ENCODE measurements at regions not wholly inside any gene's neighbourhood (a gene's known extent, or its start where the extent isn't known, plus 50 kb on each side); places are given as distances from the start of the nearest gene placed in this dataset.
"Not testable (repeated sequence)": the region's sequence is repeated elsewhere in the genome, so short reads cannot be mapped to it uniquely, and the experiment has no call there.

DNA sequence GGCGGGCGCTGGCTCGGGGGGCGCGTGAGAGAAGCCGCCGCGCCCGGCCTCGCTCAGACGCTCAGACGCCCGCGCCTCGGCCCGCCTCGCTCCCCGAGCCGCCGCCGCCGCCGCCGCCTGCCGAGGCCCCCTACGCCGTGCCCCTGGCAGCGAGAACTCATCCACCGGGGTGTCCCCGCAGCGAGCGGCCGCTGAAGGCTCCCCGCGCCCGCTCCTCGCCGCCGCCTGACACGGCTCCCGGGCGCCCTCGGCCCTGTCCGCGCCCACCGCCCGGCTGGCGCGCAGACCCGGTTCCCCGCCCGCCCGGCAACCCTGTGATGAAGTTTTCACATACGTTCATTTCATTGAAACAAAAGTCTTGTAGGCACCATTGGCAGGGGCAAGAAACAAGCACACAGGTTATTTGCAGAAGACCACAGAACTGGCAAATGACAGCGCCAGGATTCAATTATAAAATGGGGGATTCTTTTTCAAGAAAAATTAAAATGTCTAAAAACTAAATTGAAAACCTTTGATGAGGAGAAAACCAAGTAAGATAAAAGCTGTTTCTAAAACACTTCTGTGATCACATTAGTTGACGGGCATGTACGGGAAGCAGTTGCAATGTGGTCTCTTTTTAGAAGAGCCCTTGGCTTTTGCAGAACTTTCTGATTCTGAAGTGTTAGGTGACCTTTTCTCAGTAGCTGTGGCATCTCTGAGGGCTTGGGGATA is 50.5 kb upstream of the TUBA3D start:
- in situ Hi-C loops (cut with MboI; ENCODE audit: low pct_ligation_motif_present in 1 of 4, low pct_unique_long_range_greater_than_20kb in 1 of 4, low sequenced_read_pairs in 3 of 4), result no loop called here
- no peak for TF ChIP-seq CTCF (IDR thresholded peaks at IDR 0.05)
- TF ChIP-seq POLR2A (IDR thresholded peaks at IDR 0.05), result no peak
- no peak for TF ChIP-seq EP300 (IDR thresholded peaks at IDR 0.05; ENCODE audit: low read depth)
- no peak for TF ChIP-seq POLR2AphosphoS5 (IDR thresholded peaks at IDR 0.05)
- Histone ChIP-seq H3K4me1 (no peaks in the 10 kb centered on the region), H3K4me3 (no peak overlapping the region), H3K27me3 (peaks cover 65% of the 10 kb centered on the region), H3K27ac (no peak overlapping the region), H3K9me3 (no peaks in the 10 kb centered on the region), H3K36me3 (no peaks in the 10 kb centered on the region)
- WGBS, 2 donors (ENCODE audit: low coverage in 1 of 2), result 7 to 71% methylated on average over 2 to 56 of the region's 57 CpGs
- DNase-seq, result no peak
- intact Hi-C loops (cut with DNase I; ENCODE audit: low total_unique reads), result no loop called here

DNA sequence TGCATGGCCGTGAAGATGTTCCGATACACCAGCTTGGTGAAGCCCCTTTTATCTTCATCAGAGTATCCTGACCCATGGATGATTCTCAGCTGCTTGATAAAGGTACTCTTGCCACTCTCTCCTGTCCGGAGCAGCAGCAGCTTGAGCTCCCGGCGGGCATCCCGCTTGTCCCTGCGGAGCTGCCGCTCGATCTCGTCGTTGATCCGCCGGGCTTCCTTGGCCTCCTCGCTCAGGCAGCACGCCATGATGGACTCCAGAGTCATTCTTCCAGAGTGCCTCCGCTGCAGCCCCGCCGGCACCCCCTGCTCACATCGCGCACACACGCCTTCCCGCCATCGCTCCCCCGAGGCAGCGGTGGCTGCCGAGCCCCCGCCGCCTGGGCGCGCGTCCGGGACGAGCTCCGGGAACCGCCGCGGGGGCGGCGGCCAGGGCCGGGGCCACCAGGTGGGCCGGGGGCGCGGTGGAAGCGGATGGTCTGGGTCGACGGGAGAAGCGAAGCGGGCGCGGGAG is 51.3 kb upstream of the TUBA3D start:
- in situ Hi-C loops (cut with MboI; ENCODE audit: low pct_ligation_motif_present in 1 of 4, low pct_unique_long_range_greater_than_20kb in 1 of 4, low sequenced_read_pairs in 3 of 4), result loop anchor here in 2 of 4 donors (25.0 kb wide), 1 partner anchor 238 kb away; no protein-coding TSS in a partner anchor
- not testable (repeated sequence) for H3K4me3 ChIP-seq

GRCh38 chr2:131420751-131421150 is 55.2 kb upstream of the TUBA3D start:
- H3K36me3 ChIP-seq; DNase-seq; intact Hi-C loops (cut with DNase I; ENCODE audit: low total_unique reads); H3K9me3 ChIP-seq; H3K27ac ChIP-seq; H3K4me1 ChIP-seq; H3K4me3 ChIP-seq: not testable (repeated sequence)
- WGBS, 2 donors (ENCODE audit: low coverage in 1 of 2), result 81 to 94% methylated on average over 2 to 3 of the region's 3 CpGs
- H3K27me3 ChIP-seq, result peaks cover 29% of the 10 kb centered on the region
- in situ Hi-C loops (cut with MboI; ENCODE audit: low pct_ligation_motif_present in 1 of 4, low pct_unique_long_range_greater_than_20kb in 1 of 4, low sequenced_read_pairs in 3 of 4), result loop anchor here in 2 of 4 donors (25.0 kb wide), 1 partner anchor 242 kb away; no protein-coding TSS in a partner anchor

More for the DNA sequence above, 51.3 kb upstream of the TUBA3D start:
- H3K4me1 ChIP-seq; intact Hi-C loops (cut with DNase I; ENCODE audit: low total_unique reads); H3K36me3 ChIP-seq; DNase-seq; H3K27ac ChIP-seq; H3K9me3 ChIP-seq: not testable (repeated sequence)
- H3K27me3 ChIP-seq, result peaks cover 57% of the 10 kb centered on the region
- 51% methylated on average over 32 of the region's 50 CpGs; no CpG with 5 or more reads in 1 of the 2 donors for WGBS, 2 donors (ENCODE audit: low coverage in 1 of 2)

- Histone ChIP-seq H3K27ac (no peak overlapping the region), H3K4me3 (no peak overlapping the region), H3K36me3 (no peaks in the 10 kb centered on the region), H3K4me1 (no peaks in the 10 kb centered on the region), H3K9me3 (no peaks in the 10 kb centered on the region), H3K27me3 (peaks cover 27% of the 10 kb centered on the region)
- in situ Hi-C loops (cut with MboI; ENCODE audit: low pct_ligation_motif_present in 1 of 4, low pct_unique_long_range_greater_than_20kb in 1 of 4, low sequenced_read_pairs in 3 of 4) (loop anchor here in 2 of 4 donors (25.0 kb wide), 1 partner anchor 243 kb away; no protein-coding TSS in a partner anchor), intact Hi-C loops (cut with DNase I; ENCODE audit: low total_unique reads) (loop anchor here (10.0 kb wide), 1 partner anchor 105 kb away; the partner anchor contains the start of gene CCDC74A)
- no peak for DNase-seq
- TF ChIP-seq POLR2A (IDR thresholded peaks at IDR 0.05) (no peak), POLR2AphosphoS5 (IDR thresholded peaks at IDR 0.05) (no peak), EP300 (IDR thresholded peaks at IDR 0.05; ENCODE audit: low read depth) (no peak), CTCF (IDR thresholded peaks at IDR 0.05) (no peak)
- 57% methylated on average over 6 to 10 of the region's 10 CpGs for WGBS, 2 donors (ENCODE audit: low coverage in 1 of 2)
These were observed 55.5 kb upstream of the RAB6D start for GRCh38 chr2:131419441-131419840.

DNA sequence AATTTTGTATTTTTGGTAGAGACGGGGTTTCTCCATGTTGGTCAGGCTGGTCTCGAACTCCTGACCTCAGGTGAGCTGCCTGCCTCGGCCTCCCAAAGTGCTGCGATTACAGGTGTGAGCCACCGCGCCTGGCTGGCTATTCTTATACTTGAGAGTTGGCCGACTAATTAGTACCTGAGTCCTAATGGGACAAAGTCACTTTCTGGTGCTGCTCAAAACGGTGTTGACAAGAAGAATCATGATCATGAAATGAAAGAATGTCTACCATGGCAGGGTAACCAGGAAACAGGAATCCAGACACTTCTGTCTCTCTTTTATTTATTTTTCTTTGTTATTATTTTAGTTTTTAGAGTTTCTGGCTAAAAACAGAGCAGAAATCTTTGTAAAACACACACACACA is 54.7 kb upstream of the RAB6D start:
- 79 to 84% methylated on average over 2 to 8 of the region's 8 CpGs for WGBS, 2 donors (ENCODE audit: low coverage in 1 of 2)

More for the DNA sequence above, 54.7 kb upstream of the RAB6D start:
- in situ Hi-C loops (cut with MboI; ENCODE audit: low pct_ligation_motif_present in 1 of 4, low pct_unique_long_range_greater_than_20kb in 1 of 4, low sequenced_read_pairs in 3 of 4), result loop anchor here in 2 of 4 donors (25.0 kb wide), 1 partner anchor 244 kb away; no protein-coding TSS in a partner anchor
- Histone ChIP-seq H3K27me3 (peaks cover 18% of the 10 kb centered on the region), H3K4me1 (no peaks in the 10 kb centered on the region), H3K4me3 (no peak overlapping the region), H3K27ac (no peak overlapping the region), H3K9me3 (no peaks in the 10 kb centered on the region), H3K36me3 (no peaks in the 10 kb centered on the region)
- TF ChIP-seq EP300 (IDR thresholded peaks at IDR 0.05; ENCODE audit: low read depth), result no peak
- TF ChIP-seq POLR2AphosphoS5 (IDR thresholded peaks at IDR 0.05), result no peak
- TF ChIP-seq CTCF (IDR thresholded peaks at IDR 0.05), result no peak
- TF ChIP-seq POLR2A (IDR thresholded peaks at IDR 0.05), result no peak
- intact Hi-C loops (cut with DNase I; ENCODE audit: low total_unique reads), result loop anchor here (10.0 kb wide), 1 partner anchor 106 kb away; the partner anchor contains the start of gene CCDC74A
- DNase-seq, result no peak

Measured in transverse colon (tissue), 4 donors.